Neuronal stem cell (in vitro differentiated cells): ENCODE measurements at regions not wholly inside any gene's neighbourhood (a gene's known extent, or its start where the extent isn't known, plus 50 kb on each side); places are given as distances from the start of the nearest gene placed in this dataset.
"Not testable (repeated sequence)": the region's sequence is repeated elsewhere in the genome, so short reads cannot be mapped to it uniquely, and the experiment has no call there.

Experiments used
- DNase-seq: peaks from one replicate; pipeline ENCODE4 v3.0.0-alpha.2; 2013; ENCODE audit warnings: low spot score
- H2AFZ ChIP-seq: one replicate; pipeline ENCODE4 v1.6.1; 2013; ENCODE audit warnings: mild to moderate bottlenecking, low read length, inconsistent platforms
- H2AK5ac ChIP-seq: 2 replicates; pipeline ENCODE4 v1.6.1; 2013; ENCODE audit warnings: low read depth, mild to moderate bottlenecking, inconsistent platforms, low read length, moderate library complexity, mixed read lengths
- H2BK120ac ChIP-seq: 2 replicates; pipeline ENCODE4 v1.6.1; 2013; ENCODE audit warnings: low read depth, mild to moderate bottlenecking, inconsistent platforms, low read length, moderate library complexity, mixed read lengths
- H2BK12ac ChIP-seq: one replicate; pipeline ENCODE4 v1.6.1; 2013; ENCODE audit warnings: low read length, inconsistent platforms
- H2BK15ac ChIP-seq: 2 replicates; pipeline ENCODE4 v1.6.1; 2013; ENCODE audit warnings: mild to moderate bottlenecking, low read length, inconsistent platforms, mixed read lengths
- H2BK5ac ChIP-seq: one replicate; pipeline ENCODE4 v1.6.1; 2013; ENCODE audit warnings: inconsistent platforms, mild to moderate bottlenecking, low read length, moderate library complexity
- H3K14ac ChIP-seq: one replicate; pipeline ENCODE4 v1.6.1; 2013; ENCODE audit warnings: low read length, inconsistent platforms
- H3K18ac ChIP-seq: 2 replicates; pipeline ENCODE4 v1.6.1; 2013; ENCODE audit warnings: low read length, inconsistent platforms
- H3K23ac ChIP-seq: 2 replicates; pipeline ENCODE4 v1.6.1; 2013; ENCODE audit warnings: low read depth, mild to moderate bottlenecking, mixed read lengths, low read length, inconsistent platforms; ENCODE audit not compliant: poor library complexity
- H3K27ac ChIP-seq: replicated peaks from 3 replicates; pipeline ENCODE4 v1.5.1; 2013; ENCODE audit warnings: low read length, inconsistent platforms
- H3K27me3 ChIP-seq, 3 experiments: 2 replicates each; pipeline ENCODE4 v1.6.1; 2013; ENCODE audit warnings: low read length in 3 of 3, mild to moderate bottlenecking in 2 of 3, inconsistent platforms in 1 of 3, low read depth in 1 of 3, mixed read lengths in 1 of 3, moderate library complexity in 1 of 3; ENCODE audit not compliant: control insufficient read depth in 3 of 3, insufficient read depth in 3 of 3
- H3K36me3 ChIP-seq, 2 donors: replicated peaks in 1 of 2; 2 replicates each; pipeline ENCODE4 v1.6.1; 2013; ENCODE audit warnings: low read length in 2 of 2; ENCODE audit not compliant: control insufficient read depth in 2 of 2, insufficient read depth in 2 of 2
- H3K4ac ChIP-seq: 2 replicates; pipeline ENCODE4 v1.6.1; 2013; ENCODE audit warnings: inconsistent platforms, mild to moderate bottlenecking, low read length, moderate library complexity
- H3K4me1 ChIP-seq, 2 donors: 1 replicate in 1 of 2; 2 replicates in 1 of 2; pipeline ENCODE4 v1.6.1; 2013; ENCODE audit warnings: low read length in 2 of 2, low read depth in 1 of 2; ENCODE audit not compliant: control insufficient read depth in 2 of 2, insufficient read depth in 1 of 2
- H3K4me2 ChIP-seq: one replicate; pipeline ENCODE4 v1.6.1; 2013; ENCODE audit warnings: mild to moderate bottlenecking, low read length, inconsistent platforms; ENCODE audit not compliant: insufficient read depth, poor library complexity, severe bottlenecking
- H3K4me3 ChIP-seq, 2 donors: 2 replicates each; pipeline ENCODE4 v1.5.1; 2013; ENCODE audit warnings: low read length in 2 of 2, mild to moderate bottlenecking in 2 of 2, inconsistent platforms in 1 of 2, moderate library complexity in 1 of 2
- H3K79me1 ChIP-seq: one replicate; pipeline ENCODE4 v1.6.1; 2013; ENCODE audit warnings: low read depth, mild to moderate bottlenecking, inconsistent platforms, low read length, moderate library complexity
- H3K9ac ChIP-seq: one replicate; pipeline ENCODE4 v1.6.1; 2013; ENCODE audit warnings: mild to moderate bottlenecking, low read depth, low read length, inconsistent platforms; ENCODE audit not compliant: poor library complexity
- H3K9me3 ChIP-seq, 2 donors: replicated peaks in 1 of 2; 2 replicates each; pipeline versions ENCODE3 to v1.6.1; 2013; ENCODE audit warnings: low read length in 2 of 2, mild to moderate bottlenecking in 2 of 2, inconsistent platforms in 1 of 2, low read depth in 1 of 2, mixed read lengths in 1 of 2, moderate library complexity in 1 of 2; ENCODE audit not compliant: control insufficient read depth in 2 of 2, insufficient read depth in 1 of 2
- H4K8ac ChIP-seq: one replicate; pipeline ENCODE4 v1.6.1; 2013; ENCODE audit warnings: low read depth, mild to moderate bottlenecking, inconsistent platforms, low read length, moderate library complexity
- H4K91ac ChIP-seq: one replicate; pipeline ENCODE4 v1.6.1; 2013; ENCODE audit warnings: low read length, low read depth, mild to moderate bottlenecking, inconsistent platforms; ENCODE audit not compliant: poor library complexity
- WGBS, 2 donors: extraction: QIAGEN DNeasy Blood & Tissue Kit; methylation state at CpG; one replicate each; pipeline ENCODE4 v1.1.7; 2013; ENCODE audit warnings: missing lambda C conversion rate in 2 of 2, mixed read lengths in 1 of 2; ENCODE audit not compliant: insufficient read length in 2 of 2, insufficient replicate concordance in 1 of 2; ENCODE audit errors: extremely low coverage in 2 of 2; 5-methylcytosine and 5-hydroxymethylcytosine counted together

- H3K4me3 ChIP-seq, H3K18ac ChIP-seq, H2BK120ac ChIP-seq, H3K4me2 ChIP-seq, H3K23ac ChIP-seq, H2BK12ac ChIP-seq, H2BK15ac ChIP-seq, H3K14ac ChIP-seq, H2AFZ ChIP-seq, H3K36me3 ChIP-seq, H3K79me1 ChIP-seq, H3K9ac ChIP-seq, H4K91ac ChIP-seq, DNase-seq, H3K4ac ChIP-seq, H3K27ac ChIP-seq, H2AK5ac ChIP-seq, H3K4me1 ChIP-seq, H3K27me3 ChIP-seq, H2BK5ac ChIP-seq, H4K8ac ChIP-seq: not testable (repeated sequence)
- no CpG with 5 or more reads among the region's 5 CpGs for WGBS, 2 donors
- peaks cover 0 to 16% of the 10 kb centered on the region in 2 donors for H3K9me3 ChIP-seq
Observed at GRCh38 chr15:67939588-67940323, 99.9 kb upstream of the RNU6-1 start.

- no CpG with 5 or more reads among the region's 1 CpG for WGBS, 2 donors
- Histone ChIP-seq H3K4me3 (no peak overlapping the region), H3K23ac (no peak overlapping the region), H3K4me1 (peaks cover 6 to 7% of the 10 kb centered on the region in 2 donors), H2AK5ac (no peak overlapping the region), H2BK5ac (no peak overlapping the region), H2BK120ac (no peak overlapping the region), H3K36me3 (no peaks in the 10 kb centered on the region), H3K18ac (no peak overlapping the region), H2BK15ac (no peak overlapping the region), H3K4me2 (no peak overlapping the region), H2AFZ (no peak overlapping the region), H2BK12ac (no peak overlapping the region), H3K27ac (no peak overlapping the region), H4K8ac (no peak overlapping the region), H3K9ac (no peak overlapping the region), H3K79me1 (no peaks in the 10 kb centered on the region), H3K9me3 (peaks cover 0 to 16% of the 10 kb centered on the region in 2 donors), H3K14ac (no peak overlapping the region), H3K4ac (no peak overlapping the region), H4K91ac (no peak overlapping the region), H3K27me3 (no peaks in the 10 kb centered on the region)
- no peak for DNase-seq
Observed at GRCh38 chr15:67940324-67940719, 100.5 kb upstream of the RNU6-1 start.

- no peaks in the 10 kb centered on the region for H3K36me3 ChIP-seq
- no peaks in the 10 kb centered on the region for H3K27me3 ChIP-seq
- no peaks in the 10 kb centered on the region for H3K79me1 ChIP-seq
- no peak overlapping the region for H4K8ac ChIP-seq
- no peak overlapping the region for H3K4me3 ChIP-seq
- DNase-seq, result no peak
- no peak overlapping the region for H2BK5ac ChIP-seq
- H3K23ac ChIP-seq, result no peak overlapping the region
- no peak overlapping the region for H3K4ac ChIP-seq
- H3K14ac ChIP-seq, result no peak overlapping the region
- H3K4me2 ChIP-seq, result no peak overlapping the region
- no peak overlapping the region for H3K27ac ChIP-seq
- H2BK15ac ChIP-seq, result no peak overlapping the region
- no peak overlapping the region for H3K18ac ChIP-seq
- peaks cover 0 to 2% of the 10 kb centered on the region in 2 donors for H3K9me3 ChIP-seq
- H2AFZ ChIP-seq, result no peak overlapping the region
- H4K91ac ChIP-seq, result no peak overlapping the region
- H2AK5ac ChIP-seq, result no peak overlapping the region
- WGBS, 2 donors, result no CpG with 5 or more reads among the region's 3 CpGs
- peaks cover 15 to 19% of the 10 kb centered on the region in 2 donors for H3K4me1 ChIP-seq
- no peak overlapping the region for H2BK12ac ChIP-seq
- H3K9ac ChIP-seq, result no peak overlapping the region
- H2BK120ac ChIP-seq, result no peak overlapping the region
Observed at GRCh38 chr15:67941648-67942310, 101.9 kb upstream of the RNU6-1 start.

DNA sequence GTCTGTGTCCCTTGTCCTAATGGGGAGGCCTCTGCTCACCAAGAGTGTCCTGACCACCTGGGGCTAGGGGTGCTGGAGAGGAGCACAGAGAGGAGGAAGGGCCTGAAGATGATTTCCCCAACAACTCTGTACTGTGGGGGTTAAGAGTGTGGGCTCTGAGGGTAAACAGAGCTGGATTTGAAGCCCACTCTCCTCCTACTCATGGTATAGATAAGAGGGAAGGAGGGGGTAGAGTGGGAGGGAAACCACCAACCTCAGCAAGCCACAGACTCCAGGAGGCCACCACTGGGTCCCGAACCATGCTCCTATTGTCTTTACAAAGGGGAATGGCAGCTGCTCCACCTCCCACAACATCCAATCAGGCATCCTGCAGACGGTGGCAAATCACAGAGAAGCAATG is 103.6 kb upstream of the RNU6-1 start:
- H3K18ac ChIP-seq, result peak overlapping the region; percentile 20
- no peaks in the 10 kb centered on the region for H3K79me1 ChIP-seq
- no peak overlapping the region for H4K8ac ChIP-seq
- H2BK120ac ChIP-seq, result no peak overlapping the region
- no peak overlapping the region for H3K4me2 ChIP-seq
- WGBS, 2 donors, result no CpG with 5 or more reads among the region's 2 CpGs
- H2AFZ ChIP-seq, result peak overlapping the region; percentile 44
- H2AK5ac ChIP-seq, result peak overlapping the region; percentile 8
- no peaks in the 10 kb centered on the region for H3K36me3 ChIP-seq
- H3K27ac ChIP-seq, result no peak overlapping the region
- H3K9ac ChIP-seq, result no peak overlapping the region
- no peak overlapping the region for H2BK5ac ChIP-seq
- no peak overlapping the region for H2BK12ac ChIP-seq
- no peak for DNase-seq
- no peaks in the 10 kb centered on the region for H3K27me3 ChIP-seq
- no peak overlapping the region for H4K91ac ChIP-seq
- peak overlapping the region; percentile 91 for H2BK15ac ChIP-seq
- no peak overlapping the region for H3K4ac ChIP-seq
- no peak overlapping the region for H3K14ac ChIP-seq
- no peaks in the 10 kb centered on the region for H3K9me3 ChIP-seq
- H3K4me3 ChIP-seq, result no peak overlapping the region
- H3K23ac ChIP-seq, result peak overlapping the region; percentile 13
- peaks cover 18 to 21% of the 10 kb centered on the region in 2 donors for H3K4me1 ChIP-seq
